ENCODE measurements at regions not wholly inside any gene's neighbourhood (a gene's known extent, or its start where the extent isn't known, plus 50 kb on each side); places are given as distances from the start of the nearest gene placed in this dataset.

DNA sequence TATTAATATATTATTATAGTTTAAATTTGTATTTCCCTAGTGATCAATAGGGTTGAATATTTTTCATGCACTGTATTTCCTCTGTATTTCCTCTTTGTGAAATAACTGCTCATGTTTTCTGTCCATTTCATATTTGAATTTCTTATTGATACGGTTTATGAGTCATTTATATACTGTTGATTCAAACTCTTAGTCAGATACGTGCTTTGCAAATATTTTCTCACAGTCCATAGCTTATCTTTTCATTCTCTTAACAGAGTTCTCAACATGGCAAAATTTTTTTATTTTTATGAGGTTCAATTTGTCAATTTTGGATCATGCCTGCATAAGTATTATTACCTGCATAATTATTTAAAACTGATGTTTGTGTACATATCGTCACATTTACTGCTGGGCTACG, 329.6 kb downstream of the HAO1 start:
- no peak for DNase-seq (ENCODE audit: low spot score)

DNA sequence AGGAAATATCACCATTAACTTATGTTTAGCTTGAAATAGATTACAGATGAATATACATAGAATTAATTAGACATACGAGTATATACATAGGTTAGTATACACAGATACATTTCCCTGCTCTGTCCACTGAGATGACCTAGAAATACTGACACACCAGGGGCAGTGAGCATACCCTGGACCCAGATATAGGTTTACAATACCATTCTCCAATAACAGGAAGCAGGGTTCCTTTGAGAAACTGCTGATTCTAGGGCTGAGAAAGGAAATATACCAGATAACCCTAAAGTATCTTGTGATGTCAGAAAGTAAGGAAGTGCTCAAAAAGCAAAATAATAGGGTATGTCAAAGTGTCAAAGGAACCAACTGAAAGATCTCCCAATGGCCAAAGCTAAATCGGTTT, 322.5 kb downstream of the HAO1 start:
- DNase-seq (ENCODE audit: low spot score) = no peak

DNA sequence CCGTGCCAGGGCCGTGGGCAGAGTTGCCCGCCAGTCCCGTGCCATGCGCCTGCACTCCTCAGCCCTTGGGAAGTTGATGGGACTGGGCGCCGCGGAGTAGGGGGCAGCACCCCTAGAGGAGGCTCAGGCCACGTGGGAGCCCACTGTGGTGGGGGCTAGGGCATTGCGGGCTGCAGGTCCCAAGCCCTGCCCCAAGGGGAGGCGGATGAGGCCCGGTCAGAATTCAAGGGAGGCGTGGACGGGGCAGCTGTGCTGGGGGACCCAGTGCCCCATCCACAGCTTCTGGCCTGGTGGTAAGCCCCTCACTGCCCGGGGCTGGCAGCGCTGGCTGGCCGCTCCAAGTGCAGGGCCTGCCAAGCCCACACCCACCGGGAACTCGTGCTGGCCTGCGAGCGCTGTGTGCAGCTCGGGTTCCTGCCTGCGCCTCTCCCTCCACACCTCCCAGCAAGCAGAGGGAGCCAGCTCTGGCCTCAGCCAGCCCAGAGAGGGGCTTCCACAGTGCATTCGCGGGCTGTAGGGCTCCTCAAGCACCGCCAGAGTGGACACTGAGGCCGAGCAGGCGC, 317.8 kb downstream of the HAO1 start:
- peak; percentile 75 for DNase-seq (ENCODE audit: low spot score)

DNA sequence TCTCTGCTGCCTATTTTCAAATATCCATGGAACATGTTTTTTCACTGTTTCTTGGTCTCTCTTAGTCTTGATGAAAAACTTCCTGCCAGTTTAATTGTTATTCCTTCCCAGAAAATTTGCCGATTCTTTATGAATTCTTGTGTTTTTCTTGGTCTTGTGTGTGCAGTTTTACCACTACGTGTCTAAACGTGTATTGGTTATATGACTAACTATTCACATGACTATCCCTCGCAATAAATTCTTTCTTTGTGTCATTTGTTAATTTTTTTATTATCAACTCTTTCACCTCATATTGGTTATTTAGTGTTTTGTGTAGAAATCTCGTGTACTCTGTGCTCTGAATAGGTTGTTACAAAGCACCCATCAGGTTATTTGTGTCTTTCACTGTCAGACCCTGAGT, 315.4 kb downstream of the HAO1 start:
- DNase-seq (ENCODE audit: low spot score) = no peak

DNA sequence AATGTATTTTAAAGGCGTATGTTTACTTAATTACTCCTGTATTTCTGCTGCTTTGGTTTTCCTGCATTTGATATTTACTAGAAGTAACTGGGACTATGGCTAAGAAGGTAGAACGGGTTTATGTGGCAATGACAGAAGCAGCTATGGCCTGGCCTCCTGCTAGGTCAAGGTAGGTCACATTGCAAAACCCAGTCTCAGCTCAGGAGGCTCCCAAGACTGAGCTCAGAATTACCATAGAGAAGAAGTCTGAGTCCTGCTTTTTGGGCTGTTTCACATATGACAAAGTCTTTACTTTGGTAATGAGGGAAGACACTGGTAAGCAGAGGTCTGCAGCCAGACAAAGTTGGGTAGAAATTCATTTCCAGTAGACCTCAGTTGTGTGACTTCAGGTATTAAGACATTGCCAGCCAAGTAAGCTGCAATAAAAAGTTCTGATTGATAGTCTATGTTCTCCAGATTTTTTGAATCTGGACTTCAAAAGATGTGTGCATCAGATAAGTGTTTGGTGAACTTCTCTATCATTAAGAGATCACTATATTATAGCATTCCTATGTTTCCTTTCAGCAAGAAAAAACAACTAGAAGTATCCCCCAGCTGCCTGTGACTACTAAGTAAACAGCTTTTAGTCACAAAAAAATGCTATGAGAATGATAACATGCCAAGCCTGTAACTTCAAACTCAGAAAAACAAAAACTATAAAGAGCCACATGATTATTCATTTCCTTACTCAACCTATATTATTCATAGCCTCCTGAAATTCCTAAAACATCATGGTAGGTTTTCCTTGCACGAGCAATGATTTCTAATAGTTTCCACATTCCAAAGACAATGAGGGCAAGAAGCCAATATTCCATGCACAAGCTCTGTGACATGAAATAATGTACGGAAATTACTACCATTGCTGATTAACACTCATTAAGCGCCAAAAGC, 312.3 kb downstream of the HAO1 start:
- no peak for DNase-seq (ENCODE audit: low spot score)

DNA sequence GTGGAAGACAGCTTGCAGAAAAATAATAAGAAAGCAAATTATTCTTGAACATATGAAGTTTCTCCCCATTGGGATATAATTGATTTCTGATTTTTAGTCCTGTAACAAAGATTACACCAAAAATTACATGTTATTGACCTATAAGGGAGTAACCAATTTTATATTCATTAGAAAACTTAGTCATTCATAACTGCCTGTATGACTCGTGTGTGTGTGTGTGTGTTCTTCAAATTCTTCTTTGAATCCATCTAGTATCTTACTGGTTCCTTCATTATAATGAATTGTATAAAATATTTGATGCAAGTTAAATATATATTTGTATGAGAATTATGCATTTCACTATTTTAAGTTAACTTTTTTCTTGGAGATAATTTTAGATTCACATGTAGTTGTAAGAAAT, 310.4 kb downstream of the HAO1 start:
- no peak for DNase-seq (ENCODE audit: low spot score)

DNA sequence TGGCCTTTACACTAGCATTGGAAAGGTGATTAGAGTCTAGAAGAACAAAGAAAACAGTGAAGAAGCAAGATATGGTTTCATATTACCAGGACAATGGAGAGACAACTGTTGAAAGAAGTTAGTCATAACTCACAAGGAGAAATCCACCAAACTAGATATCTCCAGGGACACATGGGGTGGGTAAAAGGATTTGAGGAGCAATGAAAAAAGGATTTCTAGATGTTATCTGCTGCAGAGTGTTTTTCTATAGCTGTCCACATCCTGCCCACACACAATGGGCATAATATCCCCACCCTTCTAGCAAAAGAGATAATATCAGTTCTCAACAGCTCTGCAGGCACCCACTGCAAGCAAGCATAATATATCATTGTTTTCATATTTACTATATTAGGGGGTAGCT, 303.1 kb downstream of the HAO1 start:
- DNase-seq (ENCODE audit: low spot score) = no peak

DNA sequence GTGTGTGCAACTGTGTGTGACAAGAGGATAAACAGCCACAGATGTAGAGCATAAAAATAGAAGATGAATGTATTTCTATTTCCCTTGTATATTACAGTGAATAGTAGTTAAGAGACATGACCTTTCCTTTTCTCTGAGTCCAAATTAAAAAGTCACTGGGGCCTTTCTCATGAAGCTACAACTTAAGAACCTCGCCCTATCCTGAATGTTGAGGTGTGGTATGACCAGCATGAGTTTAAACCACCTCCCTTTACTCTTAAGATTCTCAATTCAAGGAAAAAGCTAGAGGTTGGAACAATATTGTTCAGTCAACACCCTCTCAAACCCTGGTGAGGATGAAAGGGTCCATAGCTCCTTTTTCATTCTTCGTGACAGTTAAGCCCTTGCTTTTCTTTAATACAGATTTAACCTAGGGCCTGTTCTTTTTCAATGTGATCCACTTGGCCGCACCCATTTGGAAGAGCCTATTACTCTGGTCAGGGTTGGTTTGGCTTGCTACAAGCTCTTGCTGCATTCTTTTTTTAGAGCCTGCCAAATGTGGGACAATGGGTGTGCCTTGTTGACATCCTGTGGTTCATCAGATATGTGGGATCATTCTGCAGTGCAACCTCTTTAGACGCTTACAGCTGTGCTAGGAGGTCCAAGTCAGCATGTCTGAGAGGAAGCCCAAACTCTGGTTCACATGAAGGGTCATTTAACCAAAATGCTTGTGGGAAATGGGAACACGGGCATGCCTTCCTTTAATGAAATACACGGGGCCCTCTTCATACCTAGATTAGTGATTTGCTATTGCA, 290.0 kb downstream of the HAO1 start:
- no peak for DNase-seq (ENCODE audit: low spot score)

DNA sequence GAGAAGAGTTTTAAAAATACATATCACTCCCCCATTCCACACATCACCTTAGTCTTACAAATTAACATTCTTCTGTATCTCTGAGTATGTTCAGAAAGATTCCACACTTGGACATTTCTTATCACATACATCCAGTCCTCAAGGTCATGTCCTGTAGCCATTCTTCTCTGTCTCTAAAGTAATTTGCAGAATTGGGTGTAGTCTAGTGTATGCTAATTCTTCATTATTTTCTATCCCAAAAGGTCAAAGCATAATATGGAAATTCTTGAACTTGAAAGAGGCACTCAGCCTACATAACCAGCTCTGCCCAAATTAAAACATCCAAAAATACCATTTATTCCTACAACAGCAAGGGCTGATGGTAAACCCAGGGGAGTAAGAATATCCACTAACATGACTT, 286.0 kb downstream of the HAO1 start:
- DNase-seq (ENCODE audit: low spot score) = no peak

DNA sequence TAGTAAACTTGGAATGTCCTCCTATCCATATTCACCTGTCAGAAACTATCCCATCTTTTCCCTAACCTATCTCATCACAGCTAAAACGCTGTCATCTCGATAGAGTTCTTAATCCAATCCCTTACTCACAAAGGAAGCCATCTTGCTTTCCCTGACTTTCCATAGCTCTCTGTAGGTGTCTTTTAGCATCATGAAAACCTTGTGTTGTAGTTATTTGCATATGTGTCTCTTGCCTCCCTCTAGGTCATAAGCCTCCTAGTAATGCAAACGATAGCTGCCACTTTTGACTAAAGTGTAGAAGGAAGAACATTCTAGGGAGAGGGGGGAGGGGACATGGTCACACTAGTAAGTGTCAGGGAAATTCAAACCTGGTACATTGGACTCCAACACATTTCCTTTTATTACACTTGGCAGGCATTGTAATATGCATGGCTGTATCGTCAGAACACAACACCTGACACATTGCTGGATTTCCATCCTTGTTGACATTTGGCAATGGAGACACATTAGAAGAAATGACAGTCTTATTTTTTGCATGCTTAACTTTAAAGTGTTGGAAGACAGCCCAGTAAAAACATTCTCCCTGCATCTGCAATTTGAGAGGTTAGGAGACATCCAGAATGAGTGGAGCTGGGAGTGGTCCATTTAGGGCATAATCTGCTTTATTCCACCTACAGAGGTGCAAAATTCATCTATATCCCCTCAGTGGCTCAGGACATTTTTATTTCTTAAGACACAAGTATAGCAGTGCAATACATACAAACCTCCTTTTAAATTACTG, 283.4 kb downstream of the HAO1 start:
- no peak for DNase-seq (ENCODE audit: low spot score)

DNA sequence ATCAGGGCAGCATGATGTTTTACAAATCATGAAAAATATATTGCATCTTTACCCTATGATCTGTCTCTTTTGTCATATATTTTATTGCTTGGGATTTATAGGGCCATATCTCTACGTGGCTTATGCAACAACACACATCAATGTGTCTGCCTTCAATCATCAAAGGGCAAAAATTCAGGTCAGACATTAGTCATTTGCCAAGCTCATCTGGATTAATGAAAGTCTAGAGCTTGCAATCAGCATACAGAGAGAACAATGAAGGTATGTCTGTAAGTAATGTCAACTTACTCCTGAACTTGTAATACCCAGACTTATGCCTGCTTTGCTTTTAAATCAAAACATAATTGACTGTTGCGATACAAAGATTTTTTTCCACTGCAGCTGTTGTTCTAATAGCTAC, 282.7 kb downstream of the HAO1 start:
- DNase-seq (ENCODE audit: low spot score) = no peak

DNA sequence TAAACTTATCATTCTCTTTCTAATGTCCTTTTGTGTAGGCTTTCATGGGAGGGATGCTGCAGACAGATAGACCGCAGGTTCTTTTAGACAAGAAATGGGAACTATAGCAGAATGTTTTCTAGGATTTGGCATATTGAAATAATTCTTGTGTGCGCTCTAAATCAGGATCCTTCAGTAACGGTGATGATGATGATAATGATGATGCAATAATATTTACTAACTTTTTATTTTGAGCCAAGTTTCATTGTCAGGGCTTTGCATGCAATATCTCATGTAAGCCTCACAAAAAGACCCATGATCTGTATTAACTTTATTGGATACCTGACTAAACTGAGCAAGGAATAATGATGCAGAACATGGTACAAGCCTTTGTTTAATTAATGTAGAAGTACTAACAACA, 280.1 kb downstream of the HAO1 start:
- DNase-seq (ENCODE audit: low spot score) = no peak

DNA sequence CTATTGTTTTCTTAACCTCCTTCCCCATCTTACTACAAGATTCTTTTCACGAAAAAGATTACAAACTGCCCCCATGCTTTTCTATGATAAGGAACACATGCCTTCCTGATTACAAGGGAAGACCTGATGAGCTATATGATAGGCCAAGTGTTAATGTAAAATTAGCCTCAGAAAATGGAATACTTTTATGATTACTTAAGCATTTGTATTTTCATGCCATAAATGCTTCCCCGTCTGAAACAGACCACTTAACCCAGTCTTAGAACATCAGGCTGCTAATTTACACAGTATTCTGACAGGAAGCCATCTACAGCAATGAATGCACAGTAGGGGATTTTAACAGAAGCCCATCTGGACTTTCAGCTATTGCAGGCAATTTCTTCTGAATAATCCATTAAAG, 274.9 kb downstream of the HAO1 start:
- DNase-seq (ENCODE audit: low spot score) = no peak

DNA sequence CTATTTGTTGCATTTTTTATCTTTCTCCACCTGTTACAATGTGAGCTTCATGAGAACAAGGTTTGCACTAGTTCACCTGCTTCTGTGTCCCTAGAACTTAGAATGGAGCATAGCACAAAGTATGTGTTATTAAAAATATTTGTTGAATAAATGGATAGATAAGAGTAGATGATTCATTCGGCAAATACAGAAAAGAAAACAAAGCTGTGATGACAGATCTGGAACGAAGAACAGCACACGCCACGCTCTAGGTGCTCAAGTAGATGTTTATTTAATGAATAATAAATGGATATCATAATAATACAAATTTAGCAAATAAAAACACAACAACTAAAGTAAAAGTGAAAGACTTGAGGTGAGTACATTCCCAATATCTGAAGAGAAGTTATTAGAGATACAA, 273.1 kb downstream of the HAO1 start:
- DNase-seq (ENCODE audit: low spot score) = no peak

DNA sequence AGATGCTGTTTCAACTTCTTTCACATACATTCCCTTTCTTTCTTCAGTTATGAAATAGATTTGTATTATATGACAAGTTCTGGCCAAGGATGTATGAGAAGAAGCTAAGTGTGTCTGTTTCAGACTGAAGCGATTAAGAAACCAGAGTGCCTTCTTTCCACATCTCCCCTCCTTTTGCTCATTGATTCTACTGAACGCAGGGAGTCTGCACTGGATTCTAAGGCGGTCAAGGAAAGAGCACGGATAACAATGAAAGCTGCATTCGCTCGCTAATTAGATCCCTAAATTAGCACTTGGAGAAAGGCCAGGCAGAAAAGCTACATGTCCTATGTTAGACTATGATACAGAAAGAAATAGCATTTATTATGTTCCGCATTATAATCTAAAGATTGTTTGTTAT, 267.7 kb downstream of the HAO1 start:
- DNase-seq (ENCODE audit: low spot score) = no peak

DNA sequence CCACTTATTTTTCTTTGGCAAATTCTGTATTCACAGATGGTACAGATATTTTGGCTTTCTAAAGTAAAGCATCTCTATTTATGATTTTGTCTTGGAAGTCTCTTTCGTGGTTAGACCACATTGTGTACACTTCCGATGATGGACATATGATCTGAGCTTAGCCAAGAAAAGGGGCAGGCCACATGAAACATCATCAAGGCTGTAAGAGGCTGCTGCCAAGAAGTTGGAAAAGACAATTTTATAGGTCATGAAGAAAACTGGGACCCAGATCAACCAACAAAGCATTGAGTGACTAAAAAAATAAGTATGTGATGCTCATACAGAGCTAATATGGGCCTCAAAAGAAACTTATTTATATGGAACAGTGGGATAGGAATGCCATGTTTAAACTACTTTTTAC, 266.4 kb downstream of the HAO1 start:
- DNase-seq (ENCODE audit: low spot score) = no peak

DNA sequence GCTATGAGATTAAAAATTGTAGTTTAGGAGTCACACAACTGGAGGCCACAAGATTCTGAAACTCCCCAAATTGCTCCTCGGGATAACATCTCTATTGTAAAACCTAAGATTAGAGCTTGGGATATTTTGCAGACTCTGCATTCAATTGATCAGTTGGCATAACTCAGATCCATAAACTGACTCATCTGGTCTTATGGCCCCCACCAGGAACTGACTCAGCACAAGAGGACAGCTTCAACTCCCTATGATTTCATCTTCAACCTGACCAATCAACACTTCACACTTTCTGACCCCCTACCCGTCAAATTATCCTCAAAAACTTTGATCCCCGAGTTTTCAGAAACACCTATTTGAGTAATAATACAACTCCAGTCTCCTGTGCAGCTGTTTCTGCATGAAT, 257.3 kb downstream of the HAO1 start:
- no peak for DNase-seq (ENCODE audit: low spot score)

DNA sequence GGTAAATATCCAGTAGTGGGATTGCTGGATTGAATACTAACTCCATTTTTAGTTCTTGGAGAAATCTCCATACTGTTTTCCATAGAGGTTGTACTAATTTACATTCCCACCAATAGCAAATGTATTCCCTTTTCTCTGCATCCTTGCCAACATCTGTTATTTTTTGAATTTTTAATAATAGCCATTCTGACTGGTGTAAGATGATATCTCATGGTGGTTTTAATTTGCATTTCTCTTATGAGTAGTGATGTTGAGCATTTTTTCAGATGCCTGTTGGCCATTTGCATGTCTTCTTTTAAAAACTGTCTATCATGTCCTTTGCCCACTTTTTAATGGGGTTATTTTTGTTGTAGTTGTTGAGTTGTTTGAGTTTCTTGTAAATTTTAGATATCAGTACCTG, 253.2 kb downstream of the HAO1 start:
- no peak for DNase-seq (ENCODE audit: low spot score)

DNA sequence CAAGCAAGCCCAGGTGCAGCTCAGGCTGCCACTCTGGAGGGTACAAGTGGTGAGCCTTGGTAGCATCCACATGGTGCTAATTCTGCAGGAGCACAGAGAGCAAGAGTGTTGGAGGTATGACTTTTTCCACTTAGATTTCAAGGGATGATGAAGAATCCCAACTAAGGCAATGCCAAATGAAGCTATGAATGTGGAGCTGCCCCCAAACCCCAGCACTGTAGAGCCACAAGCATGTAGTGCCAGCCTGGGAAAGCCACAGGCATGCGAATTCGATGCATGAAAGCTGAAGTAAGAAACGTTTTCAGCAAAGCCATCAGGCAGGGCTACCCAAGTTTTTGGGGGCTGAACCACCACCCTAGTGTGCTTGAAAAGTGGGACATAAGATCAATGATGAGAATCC, 251.1 kb downstream of the HAO1 start:
- DNase-seq (ENCODE audit: low spot score) = no peak

DNA sequence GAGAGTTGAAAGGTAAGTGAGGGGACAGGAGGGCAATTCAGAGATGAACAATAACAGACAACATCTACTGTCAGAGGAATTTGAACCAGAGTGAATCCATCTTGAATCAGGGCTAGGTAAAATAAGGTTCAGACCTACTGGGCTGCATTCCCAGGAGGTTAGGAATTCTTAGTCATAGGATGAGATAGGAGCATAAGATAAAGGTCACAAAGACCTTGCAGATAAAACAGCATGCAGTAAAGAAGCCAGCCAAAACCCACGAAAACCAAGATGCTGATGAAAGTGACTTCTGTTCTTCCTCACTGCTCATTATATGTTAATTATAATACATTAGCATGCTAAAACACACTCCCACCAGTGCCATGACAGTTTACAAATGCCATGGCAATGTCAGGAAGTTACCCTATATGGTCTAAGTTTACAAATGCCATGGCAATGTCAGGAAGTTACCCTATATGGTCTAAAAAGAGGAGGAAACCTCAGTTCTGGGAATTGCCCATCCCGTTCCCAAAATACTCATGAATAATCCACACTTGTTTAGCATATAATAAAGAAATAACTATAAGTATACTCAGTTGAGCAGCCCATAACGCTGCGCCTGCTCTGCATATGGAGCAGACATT, 248.5 kb downstream of the HAO1 start:
- DNase-seq (ENCODE audit: low spot score) = no peak

DNA sequence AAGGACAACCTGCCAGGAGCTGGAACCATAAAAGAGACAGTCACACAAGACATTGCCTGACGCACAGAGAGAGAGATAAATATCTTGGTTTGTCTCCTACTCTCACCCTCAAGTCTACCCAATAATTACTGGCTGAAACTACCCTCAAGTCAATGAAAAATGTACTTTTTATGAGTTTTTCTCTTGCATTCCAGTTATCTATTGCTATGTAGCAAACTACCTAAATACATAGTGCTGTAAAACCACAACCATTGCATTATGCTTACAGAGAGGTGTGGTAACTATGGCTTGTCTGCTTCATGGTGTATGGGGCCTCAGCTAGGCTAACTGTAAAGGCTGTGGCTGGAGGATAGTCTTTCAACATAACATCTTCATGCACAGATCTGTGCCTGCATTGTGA, 247.8 kb downstream of the HAO1 start:
- DNase-seq (ENCODE audit: low spot score) = no peak

Measured in mesenteric fat pad (tissue), 1 donor.